GM18873 (cell line): ENCODE measurements at regions not wholly inside any gene's neighbourhood (a gene's known extent, or its start where the extent isn't known, plus 50 kb on each side); places are given as distances from the start of the nearest gene placed in this dataset.

Experiments
- ATAC-seq: cut with Tn5 transposase; IDR thresholded peaks from one replicate; pipeline ENCODE4 v1.9.1; 2021; ENCODE audit warnings: mild to moderate bottlenecking, moderate library complexity, moderate number of reproducible peaks; ENCODE audit not compliant: unreplicated experiment, low FRiP score

DNA sequence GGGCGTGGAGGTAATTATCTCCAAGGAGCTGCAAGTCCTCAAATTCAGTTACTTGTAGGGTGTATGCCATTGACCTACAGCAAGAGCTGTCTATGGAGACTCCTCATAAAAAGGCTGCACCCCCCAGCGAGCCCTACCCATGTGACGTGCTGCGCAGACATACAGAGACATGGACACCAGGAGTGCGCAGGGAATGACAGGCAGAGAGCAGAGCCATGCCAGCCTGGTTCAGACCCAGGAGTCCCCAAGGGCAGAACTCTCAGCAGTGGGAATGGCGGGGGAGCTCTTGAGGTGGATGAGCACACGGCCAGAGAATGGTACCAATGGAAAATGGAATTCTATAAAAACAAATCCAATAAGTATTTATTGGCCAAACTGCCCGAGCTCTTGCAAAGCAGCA lies 310.1 kb downstream of the MYCN start:
- no peak for ATAC-seq

- no peak for ATAC-seq
These were observed 309.7 kb downstream of the MYCN start for GRCh38 chr2:16250056-16250425.

GRCh38 chr2:16249246-16250055 lies 309.1 kb downstream of the MYCN start:
- ATAC-seq: no peak

GRCh38 chr2:16248571-16249105 lies 308.3 kb downstream of the MYCN start:
- no peak for ATAC-seq

GRCh38 chr2:16247326-16248122 lies 307.2 kb downstream of the MYCN start:
- no peak for ATAC-seq

DNA sequence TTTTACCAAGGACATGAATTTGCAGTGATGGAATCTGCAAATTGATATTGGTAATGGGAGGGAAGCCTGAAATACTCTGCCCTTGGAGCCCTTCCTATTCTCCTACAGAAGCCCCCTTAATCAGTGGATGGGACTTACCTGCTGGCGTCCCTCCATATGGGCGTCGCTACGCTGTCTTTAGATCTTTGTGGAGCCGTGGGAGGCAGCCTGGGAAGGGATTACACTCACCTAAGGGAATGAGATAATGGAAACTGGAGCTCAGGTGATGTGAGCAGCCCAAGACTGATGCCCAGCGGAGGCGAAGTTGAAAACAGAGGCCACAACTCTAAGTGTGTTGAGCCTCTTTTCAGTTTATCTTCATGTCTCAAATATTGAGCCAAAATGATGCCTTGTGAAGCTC lies 306.6 kb downstream of the MYCN start:
- ATAC-seq: no peak

GRCh38 chr2:16246281-16246850 lies 306.0 kb downstream of the MYCN start:
- ATAC-seq: no peak

- ATAC-seq: no peak
These were observed 305.2 kb downstream of the MYCN start for GRCh38 chr2:16245481-16246054.

DNA sequence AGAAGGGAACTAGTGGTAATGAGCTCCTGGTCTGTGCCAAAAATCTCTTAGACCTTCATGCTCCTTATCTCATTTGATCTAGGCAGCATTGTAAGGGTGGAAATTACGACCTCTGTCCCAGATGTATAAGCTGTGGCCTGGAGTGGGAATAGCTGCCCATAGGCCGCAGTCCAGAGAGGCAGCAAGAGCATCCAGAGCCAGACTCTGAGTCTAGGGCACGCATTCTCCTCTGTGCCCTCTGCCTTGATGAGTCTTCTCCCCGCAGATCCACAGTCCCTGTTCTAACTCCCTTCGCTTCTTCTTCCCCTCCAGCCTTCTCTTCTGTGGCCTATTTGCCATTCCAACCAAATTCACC lies 304.6 kb downstream of the MYCN start:
- no peak for ATAC-seq

GRCh38 chr2:16244153-16244965 lies 304.0 kb downstream of the MYCN start:
- ATAC-seq: no peak

DNA sequence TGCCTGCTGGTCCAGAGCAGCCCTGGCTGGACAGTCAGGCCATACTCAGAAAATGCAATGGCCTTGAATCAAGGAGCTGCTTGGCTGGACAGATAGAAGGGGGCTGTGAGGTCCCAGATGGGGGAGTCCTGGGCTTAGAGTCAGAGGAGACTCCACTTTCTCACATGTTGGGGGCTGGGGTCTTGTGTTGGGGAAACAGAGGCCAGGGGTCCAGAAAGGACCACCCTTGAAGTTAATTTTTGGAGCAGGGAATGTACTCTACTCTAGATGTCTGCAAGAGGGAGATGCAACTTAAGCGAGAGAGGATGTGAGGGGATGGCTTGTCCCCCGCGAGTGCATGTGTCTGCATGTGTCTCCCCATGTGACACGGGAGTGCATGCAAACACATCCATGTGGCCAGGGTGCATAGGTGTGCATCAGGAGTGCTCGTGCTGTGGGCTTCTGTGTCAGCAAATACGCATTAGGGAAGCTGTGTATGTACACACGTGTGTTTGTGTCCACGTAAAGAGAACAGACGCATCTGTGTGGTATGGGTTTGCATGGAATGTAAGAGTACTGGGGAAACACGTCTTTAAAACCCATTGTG lies 303.2 kb downstream of the MYCN start:
- ATAC-seq: no peak

DNA sequence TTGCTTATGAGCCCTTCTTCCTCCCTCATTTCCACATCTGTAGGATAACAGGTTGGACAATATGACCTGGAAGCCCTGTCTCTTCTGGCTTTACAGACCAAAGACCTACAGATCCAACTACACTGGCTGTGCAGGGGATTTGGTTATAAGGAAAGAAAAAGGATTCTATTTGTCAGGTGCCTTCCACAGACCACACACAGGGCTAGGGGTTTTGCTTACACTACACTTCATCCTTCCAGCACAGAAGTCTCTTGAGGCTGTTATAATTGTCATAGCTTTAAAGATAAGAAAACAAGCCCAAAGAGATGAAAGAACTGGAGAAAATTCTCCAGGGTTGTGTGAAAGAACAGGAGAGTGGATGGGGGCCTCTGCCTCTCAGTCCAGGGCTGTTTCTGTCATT lies 302.6 kb downstream of the MYCN start:
- no peak for ATAC-seq

DNA sequence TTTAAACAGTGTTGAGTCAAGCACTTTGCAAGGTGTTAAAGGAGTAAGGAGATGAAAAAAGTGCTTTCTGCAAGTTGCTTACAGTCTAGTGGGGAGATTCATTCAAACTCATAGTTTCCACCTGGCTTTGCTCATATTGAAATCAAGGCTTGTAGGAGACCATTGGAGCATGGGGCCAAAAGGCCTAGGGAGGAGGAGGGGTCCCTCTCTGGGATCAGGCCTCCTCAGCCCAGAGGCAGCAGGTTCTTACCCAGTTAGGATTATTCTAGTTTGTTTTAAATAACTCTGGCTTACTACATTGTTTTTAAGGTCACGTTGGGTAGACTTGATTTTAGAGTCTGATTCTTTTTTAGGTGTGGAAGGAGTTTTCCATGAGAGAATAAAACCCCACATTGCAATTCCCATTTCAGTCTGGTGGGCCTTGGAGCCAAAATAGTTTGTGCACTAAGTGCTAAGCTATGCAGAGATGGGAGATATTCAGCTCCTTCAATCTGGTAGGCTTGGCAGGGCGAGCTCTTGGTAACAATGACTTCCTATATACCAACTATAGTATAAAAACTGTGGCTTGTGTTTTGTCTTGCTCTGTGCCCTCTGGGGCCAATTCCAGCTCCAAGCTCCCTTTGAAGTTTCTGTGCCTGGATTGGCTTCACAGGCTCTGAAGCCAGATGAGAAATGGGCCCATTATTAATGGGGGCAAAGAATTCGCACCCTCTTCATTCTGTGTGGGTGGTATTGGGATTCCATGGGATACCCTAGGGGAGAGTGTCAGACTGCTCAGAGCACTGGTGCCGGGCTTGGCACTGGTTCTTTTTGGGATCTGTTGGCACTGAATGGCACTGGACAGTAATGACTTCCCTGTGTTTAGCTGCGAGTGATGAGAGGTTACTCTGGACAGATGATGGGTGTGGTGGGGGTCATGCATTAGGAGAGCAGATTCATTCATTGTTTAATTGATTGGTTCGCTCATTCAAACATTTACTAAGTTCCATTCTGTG lies 301.1 kb downstream of the MYCN start:
- ATAC-seq: no peak

DNA sequence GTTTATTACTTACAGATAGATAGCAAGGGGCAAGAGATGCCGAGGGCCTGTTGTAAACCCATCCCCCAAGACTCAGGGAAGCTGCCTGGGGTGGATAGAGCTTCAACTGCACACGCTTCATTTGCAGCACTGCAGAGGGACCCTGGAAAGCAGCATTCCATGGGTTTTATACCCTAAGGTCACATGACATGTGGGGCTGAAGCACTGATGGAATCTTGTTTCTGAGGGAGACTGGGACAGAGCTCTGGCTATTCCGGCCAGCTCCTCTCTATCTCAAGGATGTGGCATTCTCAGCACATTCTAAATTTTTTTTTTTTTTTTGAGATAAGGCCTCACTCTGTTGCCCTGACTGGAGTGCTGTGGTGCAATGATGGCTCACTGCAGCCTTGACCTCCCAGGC lies 300.1 kb downstream of the MYCN start:
- no peak for ATAC-seq

DNA sequence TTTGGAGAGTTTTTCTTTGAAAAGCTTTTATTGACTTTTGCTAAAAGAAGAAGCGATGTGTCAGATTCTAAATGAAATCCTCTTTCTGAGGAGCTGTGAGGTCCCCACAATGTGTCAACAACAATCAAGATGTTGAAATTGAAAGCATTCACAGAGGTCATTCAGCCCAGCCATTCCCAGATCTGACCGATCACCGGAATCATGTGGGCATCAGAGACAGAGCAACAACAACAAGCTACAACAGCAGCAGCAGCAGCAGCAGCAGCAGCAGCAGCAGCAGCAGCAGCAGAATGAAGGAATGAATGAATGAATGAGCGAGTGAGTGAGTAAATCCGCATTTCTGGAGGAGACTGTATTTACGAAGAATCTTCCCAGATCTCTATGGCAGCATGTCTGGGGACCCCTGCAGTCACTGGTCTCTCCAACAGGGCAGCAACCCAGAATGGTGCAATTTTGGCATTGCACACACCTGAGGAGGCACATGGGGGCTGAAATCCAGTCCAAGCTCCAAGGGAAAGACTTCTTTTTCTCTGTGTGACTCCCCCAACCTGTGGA lies 299.0 kb downstream of the MYCN start:
- no peak for ATAC-seq

DNA sequence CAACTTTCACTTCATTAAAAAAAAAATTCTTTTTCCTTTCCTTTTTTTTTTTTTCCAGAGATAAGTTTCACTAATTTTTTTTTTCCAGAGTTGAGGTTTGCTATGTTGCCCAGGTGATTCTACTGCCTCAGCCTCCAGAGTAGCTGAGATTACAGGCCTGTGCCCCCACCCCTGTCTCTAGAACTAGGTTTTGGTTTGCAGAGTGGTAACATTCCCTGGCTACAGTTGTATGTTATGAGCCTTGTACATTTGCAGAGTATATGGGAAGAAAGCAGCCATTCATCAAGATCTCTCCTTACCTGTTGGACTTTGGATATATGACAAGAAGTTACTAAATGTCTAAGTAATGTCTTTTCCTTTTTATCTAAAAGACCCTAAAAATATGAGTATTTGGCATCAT lies 298.4 kb downstream of the MYCN start:
- no peak for ATAC-seq

- no peak for ATAC-seq
These were observed 297.8 kb downstream of the MYCN start for GRCh38 chr2:16238001-16238761.

DNA sequence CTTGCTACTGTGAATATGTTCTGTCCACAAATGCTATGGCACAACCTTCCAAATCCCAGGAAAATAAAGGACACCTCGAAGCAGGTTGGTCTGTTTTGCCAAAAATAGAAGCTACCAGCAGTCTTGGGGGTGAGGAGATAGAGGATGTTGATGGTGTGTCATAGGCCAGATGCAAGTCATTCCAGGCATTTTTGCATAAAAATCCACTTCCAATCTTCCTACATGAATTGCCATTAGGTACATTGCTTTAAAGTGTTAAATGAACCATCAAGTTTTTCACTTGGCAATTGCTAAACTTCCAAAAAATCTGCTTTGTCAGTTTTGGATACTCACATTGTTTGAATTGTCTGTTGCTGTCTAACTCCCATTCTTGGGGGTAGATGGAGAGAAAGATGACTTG lies 295.4 kb downstream of the MYCN start:
- no peak for ATAC-seq
